ENCODE measurements at regions not wholly inside any gene's neighbourhood (a gene's known extent, or its start where the extent isn't known, plus 50 kb on each side); places are given as distances from the start of the nearest gene placed in this dataset.

- Histone ChIP-seq H3K4me1 (ENCODE audit: control insufficient read depth in 4 of 4, insufficient read depth in 4 of 4, low read length in 3 of 4) (no peaks in the 10 kb centered on the region), H3K27me3 (ENCODE audit: control insufficient read depth in 4 of 4, insufficient read depth in 4 of 4, low read length in 3 of 4) (no peaks in the 10 kb centered on the region), H3K4me3 (ENCODE audit: low read depth in 1 of 3, low read length in 3 of 3) (no peak overlapping the region), H3K27ac (ENCODE audit: low read depth in 1 of 2, low read length in 2 of 2) (no peak overlapping the region), H3K9ac (ENCODE audit: low read depth in 1 of 2, low read length in 2 of 2) (no peak overlapping the region), H3K36me3 (ENCODE audit: control insufficient read depth in 4 of 4, insufficient read depth in 3 of 4, low read depth in 1 of 4, low read length in 3 of 4) (no peaks in the 10 kb centered on the region), H3K9me3 (ENCODE audit: control insufficient read depth in 4 of 4, low read length in 3 of 4) (no peaks in the 10 kb centered on the region)
- no peak for DNase-seq (ENCODE audit: low spot score)
- WGBS: 77% methylated on average over 2 of the region's 2 CpGs
- TF ChIP-seq CTCF (IDR thresholded peaks at IDR 0.05; ENCODE audit: low read depth, low read length, missing input control) (no peak), YY1 (IDR thresholded peaks at IDR 0.05) (no peak)
These were observed 114.9 kb upstream of the NT5C1B start for GRCh38 chr2:18704276-18704675.

- Histone ChIP-seq H3K36me3 (ENCODE audit: control insufficient read depth in 4 of 4, insufficient read depth in 3 of 4, low read depth in 1 of 4, low read length in 3 of 4) (no peaks in the 10 kb centered on the region), H3K9ac (ENCODE audit: low read depth in 1 of 2, low read length in 2 of 2) (no peak overlapping the region), H3K4me1 (ENCODE audit: control insufficient read depth in 4 of 4, insufficient read depth in 4 of 4, low read length in 3 of 4) (no peaks in the 10 kb centered on the region), H3K9me3 (ENCODE audit: control insufficient read depth in 4 of 4, low read length in 3 of 4) (no peaks in the 10 kb centered on the region), H3K27ac (ENCODE audit: low read depth in 1 of 2, low read length in 2 of 2) (no peak overlapping the region), H3K27me3 (ENCODE audit: control insufficient read depth in 4 of 4, insufficient read depth in 4 of 4, low read length in 3 of 4) (no peaks in the 10 kb centered on the region), H3K4me3 (ENCODE audit: low read depth in 1 of 3, low read length in 3 of 3) (no peak overlapping the region)
- 85% methylated on average over 2 of the region's 2 CpGs for WGBS
- no peak for DNase-seq (ENCODE audit: low spot score)
- TF ChIP-seq GABPA (IDR thresholded peaks at IDR 0.05 in 1 of 2, conservative IDR thresholded peaks at IDR 0.05 in 1 of 2) (no peak), ATF3 (IDR thresholded peaks at IDR 0.05) (no peak), FOXA1 (IDR thresholded peaks at IDR 0.05) (no peak), CTCF (IDR thresholded peaks at IDR 0.05; ENCODE audit: low read depth, low read length, missing input control) (no peak), YY1 (IDR thresholded peaks at IDR 0.05) (no peak), JUND (IDR thresholded peaks at IDR 0.05) (no peak), TAF1 (conservative IDR thresholded peaks at IDR 0.05) (no peak), MAX (IDR thresholded peaks at IDR 0.05) (no peak), FOXA2 (IDR thresholded peaks at IDR 0.05) (no peak)
These were observed 114.2 kb upstream of the NT5C1B start for GRCh38 chr2:18703555-18703954.

- H3K27ac ChIP-seq (ENCODE audit: low read depth in 1 of 2, low read length in 2 of 2): no peak overlapping the region
- H3K9me3 ChIP-seq (ENCODE audit: control insufficient read depth in 4 of 4, low read length in 3 of 4): no peaks in the 10 kb centered on the region
- no peaks in the 10 kb centered on the region for H3K4me1 ChIP-seq (ENCODE audit: control insufficient read depth in 4 of 4, insufficient read depth in 4 of 4, low read length in 3 of 4)
- no peaks in the 10 kb centered on the region for H3K27me3 ChIP-seq (ENCODE audit: control insufficient read depth in 4 of 4, insufficient read depth in 4 of 4, low read length in 3 of 4)
- H3K9ac ChIP-seq (ENCODE audit: low read depth in 1 of 2, low read length in 2 of 2): no peak overlapping the region
- TF ChIP-seq YY1 (IDR thresholded peaks at IDR 0.05) (no peak), HNF4A (conservative IDR thresholded peaks at IDR 0.05) (no peak), MAX (IDR thresholded peaks at IDR 0.05) (no peak), FOXA1 (IDR thresholded peaks at IDR 0.05) (no peak), EGR1 (IDR thresholded peaks at IDR 0.05; ENCODE audit: low read depth in 2 of 2) (no peak), TAF1 (conservative IDR thresholded peaks at IDR 0.05) (no peak), GABPA (IDR thresholded peaks at IDR 0.05 in 1 of 2, conservative IDR thresholded peaks at IDR 0.05 in 1 of 2) (no peak), ZBTB33 (IDR thresholded peaks at IDR 0.05) (no peak), ATF3 (IDR thresholded peaks at IDR 0.05) (no peak), FOXA2 (IDR thresholded peaks at IDR 0.05) (no peak), RXRA (IDR thresholded peaks at IDR 0.05) (no peak), HNF4G (IDR thresholded peaks at IDR 0.05) (no peak), JUND (IDR thresholded peaks at IDR 0.05) (no peak), CTCF (IDR thresholded peaks at IDR 0.05; ENCODE audit: low read depth, low read length, missing input control) (no peak), RAD21 (IDR thresholded peaks at IDR 0.05) (no peak), SP1 (IDR thresholded peaks at IDR 0.05) (no peak), NR2F2 (IDR thresholded peaks at IDR 0.05) (no peak)
- no peak overlapping the region for H3K4me3 ChIP-seq (ENCODE audit: low read depth in 1 of 3, low read length in 3 of 3)
- no peak for DNase-seq (ENCODE audit: low spot score)
- no peaks in the 10 kb centered on the region for H3K36me3 ChIP-seq (ENCODE audit: control insufficient read depth in 4 of 4, insufficient read depth in 3 of 4, low read depth in 1 of 4, low read length in 3 of 4)
These were observed 112.6 kb upstream of the NT5C1B start for GRCh38 chr2:18701981-18702380.

Data from liver (tissue), 8 donors.